ENCODE measurements at regions not wholly inside any gene's neighbourhood (a gene's known extent, or its start where the extent isn't known, plus 50 kb on each side); places are given as distances from the start of the nearest gene placed in this dataset.

DNA sequence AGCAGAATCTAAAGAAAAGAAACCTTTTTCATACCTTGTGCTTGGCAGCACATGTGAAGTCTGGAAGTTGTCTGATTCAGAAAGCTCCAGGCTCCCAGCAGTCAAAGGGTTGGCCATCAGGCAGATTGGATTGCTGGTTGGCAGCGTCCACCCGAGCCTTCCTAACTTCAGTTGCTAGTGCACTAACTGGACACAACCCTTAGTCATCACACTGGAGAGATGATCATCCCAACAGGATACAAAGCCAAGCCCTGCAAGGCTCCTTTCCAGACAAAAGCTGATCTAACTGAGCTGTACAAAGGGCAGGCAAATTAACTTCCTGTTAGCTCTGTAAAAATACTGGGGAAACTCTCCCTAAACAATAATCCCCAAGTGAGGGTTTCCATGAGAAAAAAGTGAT, 185.6 kb downstream of the SNX18 start:
- DNase-seq (no peak), ATAC-seq (no peak)
- Histone ChIP-seq H3K36me3 (ENCODE audit: control insufficient read depth, insufficient read depth, low read length) (no peaks in the 10 kb centered on the region), H3K4me3 (ENCODE audit: low read length) (no peak overlapping the region), H3K9me3 (ENCODE audit: control insufficient read depth, insufficient read depth, low read length) (no peaks in the 10 kb centered on the region), H3K27ac (ENCODE audit: low read length) (no peak overlapping the region), H3K27me3 (ENCODE audit: control insufficient read depth, insufficient read depth, low read length) (no peaks in the 10 kb centered on the region), H3K4me1 (ENCODE audit: control insufficient read depth, insufficient read depth, low read length) (peaks cover 3% of the 10 kb centered on the region)
- whole genome bisulfite sequencing (ENCODE audit: insufficient coverage), result 97% methylated on average over 2 of the region's 2 CpGs
- peaks cover 20 to 28% of the 10 kb centered on the region in 2 donors for H3K4me1 Mint-ChIP-seq
- peaks cover 0 to 4% of the 10 kb centered on the region in 2 donors for H3K27me3 Mint-ChIP-seq (ENCODE audit: low read depth in 2 of 2)
- H3K36me3 Mint-ChIP-seq, result no peaks in the 10 kb centered on the region
- intact Hi-C loops (cut with micrococcal nuclease), result loop anchor here (10.0 kb wide), 1 partner anchor 832 kb away; the partner anchor contains the start of gene PLPP1
- no peak overlapping the region for H3K4me3 Mint-ChIP-seq
- no peak for TF ChIP-seq CTCF (IDR thresholded peaks at IDR 0.05)
- no peak overlapping the region for H3K27ac Mint-ChIP-seq
- H3K9me3 Mint-ChIP-seq, result no peaks in the 10 kb centered on the region

GRCh38 chr5:54702470-54702869, 184.9 kb downstream of the SNX18 start:
- Histone ChIP-seq H3K9me3 (ENCODE audit: control insufficient read depth, insufficient read depth, low read length) (no peaks in the 10 kb centered on the region), H3K27me3 (ENCODE audit: control insufficient read depth, insufficient read depth, low read length) (no peaks in the 10 kb centered on the region), H3K4me3 (ENCODE audit: low read length) (no peak overlapping the region), H3K27ac (ENCODE audit: low read length) (no peak overlapping the region), H3K4me1 (ENCODE audit: control insufficient read depth, insufficient read depth, low read length) (peaks cover 3% of the 10 kb centered on the region), H3K36me3 (ENCODE audit: control insufficient read depth, insufficient read depth, low read length) (no peaks in the 10 kb centered on the region)
- H3K4me1 Mint-ChIP-seq, result peaks cover 20 to 28% of the 10 kb centered on the region in 2 donors
- no peak for TF ChIP-seq CTCF (IDR thresholded peaks at IDR 0.05)
- H3K27ac Mint-ChIP-seq, result no peak overlapping the region
- WGBS (ENCODE audit: insufficient coverage), result 75% methylated on average over 1 of the region's 1 CpG
- H3K9me3 Mint-ChIP-seq, result no peaks in the 10 kb centered on the region
- ATAC-seq (no peak), DNase-seq (no peak)
- intact Hi-C loops (cut with micrococcal nuclease), result loop anchor here (10.0 kb wide), 1 partner anchor 832 kb away; the partner anchor contains the start of gene PLPP1
- no peaks in the 10 kb centered on the region for H3K36me3 Mint-ChIP-seq
- H3K4me3 Mint-ChIP-seq, result no peak overlapping the region
- H3K27me3 Mint-ChIP-seq (ENCODE audit: low read depth in 2 of 2), result peaks cover 0 to 4% of the 10 kb centered on the region in 2 donors

DNA sequence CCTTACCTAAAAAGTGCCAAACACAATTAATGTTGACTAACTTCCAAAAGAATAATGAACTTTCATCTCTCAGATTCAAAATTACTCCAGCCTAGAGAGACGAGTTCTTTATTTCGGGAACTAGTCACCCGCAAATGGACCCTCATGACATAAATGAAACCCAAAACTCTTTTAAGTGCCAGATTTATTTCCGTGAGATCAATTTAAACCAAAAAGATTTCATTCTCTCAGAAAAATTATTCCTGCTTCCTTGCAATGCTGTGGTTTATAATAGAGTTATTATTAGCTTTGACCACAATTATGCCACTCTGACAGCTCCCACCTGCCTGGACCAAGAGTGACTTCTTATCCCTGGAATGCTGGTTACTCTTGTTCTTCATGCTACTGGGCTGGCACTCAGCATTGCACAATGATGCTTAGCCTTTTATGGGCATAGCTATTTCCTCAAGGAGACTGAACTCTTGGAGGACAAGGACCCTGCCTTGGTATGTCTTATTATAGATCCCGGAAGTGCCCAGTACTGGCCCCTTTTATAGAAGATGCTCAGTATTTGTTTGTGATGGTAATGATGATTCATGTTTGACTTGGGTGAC, 183.5 kb downstream of the SNX18 start:
- Histone ChIP-seq H3K9me3 (ENCODE audit: control insufficient read depth, insufficient read depth, low read length) (no peaks in the 10 kb centered on the region), H3K4me1 (ENCODE audit: control insufficient read depth, insufficient read depth, low read length) (no peaks in the 10 kb centered on the region), H3K36me3 (ENCODE audit: control insufficient read depth, insufficient read depth, low read length) (no peaks in the 10 kb centered on the region), H3K4me3 (ENCODE audit: low read length) (no peak overlapping the region), H3K27ac (ENCODE audit: low read length) (no peak overlapping the region), H3K27me3 (ENCODE audit: control insufficient read depth, insufficient read depth, low read length) (no peaks in the 10 kb centered on the region)
- Mint-ChIP-seq H3K27me3 (ENCODE audit: low read depth in 2 of 2) (peaks cover 0 to 4% of the 10 kb centered on the region in 2 donors), H3K4me1 (peaks cover 7 to 22% of the 10 kb centered on the region in 2 donors), H3K27ac (no peak overlapping the region), H3K36me3 (no peaks in the 10 kb centered on the region), H3K9me3 (no peaks in the 10 kb centered on the region), H3K4me3 (no peak overlapping the region)
- ATAC-seq (no peak), DNase-seq (no peak)
- WGBS (ENCODE audit: insufficient coverage), result 98% methylated on average over 4 of the region's 5 CpGs
- intact Hi-C loops (cut with micrococcal nuclease), result loop anchor here (10.0 kb wide), 1 partner anchor 834 kb away; the partner anchor contains the start of gene PLPP1
- TF ChIP-seq CTCF (IDR thresholded peaks at IDR 0.05), result no peak

GRCh38 chr5:54696931-54697330, 179.4 kb downstream of the SNX18 start:
- Mint-ChIP-seq H3K4me3 (no peak overlapping the region), H3K27me3 (ENCODE audit: low read depth in 2 of 2) (peaks cover 0 to 2% of the 10 kb centered on the region in 2 donors), H3K9me3 (no peaks in the 10 kb centered on the region), H3K27ac (no peak overlapping the region), H3K36me3 (no peaks in the 10 kb centered on the region), H3K4me1 (peaks cover 0 to 14% of the 10 kb centered on the region in 2 donors)
- H3K4me1 ChIP-seq (ENCODE audit: control insufficient read depth, insufficient read depth, low read length), result no peaks in the 10 kb centered on the region
- DNase-seq (no peak), ATAC-seq (no peak)
- H3K27me3 ChIP-seq (ENCODE audit: control insufficient read depth, insufficient read depth, low read length), result no peaks in the 10 kb centered on the region
- no peaks in the 10 kb centered on the region for H3K36me3 ChIP-seq (ENCODE audit: control insufficient read depth, insufficient read depth, low read length)
- no peak overlapping the region for H3K4me3 ChIP-seq (ENCODE audit: low read length)
- H3K9me3 ChIP-seq (ENCODE audit: control insufficient read depth, insufficient read depth, low read length), result no peaks in the 10 kb centered on the region
- no peak for TF ChIP-seq CTCF (IDR thresholded peaks at IDR 0.05)
- intact Hi-C loops (cut with micrococcal nuclease), result no loop called here
- WGBS (ENCODE audit: insufficient coverage), result 82% methylated on average over 4 of the region's 4 CpGs
- no peak overlapping the region for H3K27ac ChIP-seq (ENCODE audit: low read length)
